NCI-H187 (cell line): ENCODE measurements at regions not wholly inside any gene's neighbourhood (a gene's known extent, or its start where the extent isn't known, plus 50 kb on each side); places are given as distances from the start of the nearest gene placed in this dataset.

Source experiments
- DNase-seq, 2 experiments: peaks; one replicate each; lab custom pipeline; 2025; lab: John Stamatoyannopoulos, UW

GRCh38 chr4:38189445-38189844 lies 229.2 kb downstream of the PTTG2 start:
- no peak for DNase-seq

DNA sequence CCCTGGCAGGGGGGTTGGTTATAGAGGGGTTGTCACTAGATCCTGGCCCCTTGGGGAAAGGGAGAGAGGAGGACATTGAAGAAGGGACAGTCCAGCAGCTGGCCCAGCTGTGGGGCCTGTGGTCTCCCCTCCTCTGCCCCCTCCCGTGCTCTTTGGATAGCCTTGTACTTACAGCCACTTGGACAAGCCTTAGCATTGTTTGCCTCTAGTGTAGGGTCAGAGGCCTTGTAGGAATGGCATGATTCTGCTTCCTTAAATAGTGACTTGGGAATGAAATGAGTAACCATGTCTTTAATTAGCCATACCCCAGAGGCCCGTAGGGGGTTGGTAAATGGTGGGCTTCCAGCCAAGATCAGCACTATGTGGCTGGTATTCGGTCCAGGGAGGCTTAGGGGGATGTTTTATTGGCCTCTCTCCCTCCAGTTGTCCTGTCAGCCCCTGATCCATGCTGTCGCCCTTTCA lies 230.6 kb downstream of the PTTG2 start:
- no peak for DNase-seq

DNA sequence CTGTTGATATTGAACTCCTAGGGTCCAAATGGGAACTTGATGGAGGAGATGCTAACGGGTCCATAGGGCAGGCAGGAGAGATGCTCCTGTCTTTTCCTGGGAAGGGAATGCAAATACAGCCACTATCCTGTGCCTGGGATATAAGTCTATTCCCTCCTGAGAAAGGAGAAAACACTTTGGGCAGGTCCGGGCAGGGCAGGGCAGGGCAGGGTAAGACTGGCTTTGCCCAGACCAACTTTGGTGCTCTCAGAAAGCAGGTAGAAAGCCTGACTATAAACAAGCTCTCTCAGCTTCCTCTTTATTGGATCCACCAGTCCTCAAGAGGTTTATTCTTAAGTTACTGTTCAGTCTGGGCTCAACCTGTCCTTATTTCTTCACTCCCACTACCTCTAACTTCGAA lies 232.3 kb downstream of the PTTG2 start:
- DNase-seq: no peak

DNA sequence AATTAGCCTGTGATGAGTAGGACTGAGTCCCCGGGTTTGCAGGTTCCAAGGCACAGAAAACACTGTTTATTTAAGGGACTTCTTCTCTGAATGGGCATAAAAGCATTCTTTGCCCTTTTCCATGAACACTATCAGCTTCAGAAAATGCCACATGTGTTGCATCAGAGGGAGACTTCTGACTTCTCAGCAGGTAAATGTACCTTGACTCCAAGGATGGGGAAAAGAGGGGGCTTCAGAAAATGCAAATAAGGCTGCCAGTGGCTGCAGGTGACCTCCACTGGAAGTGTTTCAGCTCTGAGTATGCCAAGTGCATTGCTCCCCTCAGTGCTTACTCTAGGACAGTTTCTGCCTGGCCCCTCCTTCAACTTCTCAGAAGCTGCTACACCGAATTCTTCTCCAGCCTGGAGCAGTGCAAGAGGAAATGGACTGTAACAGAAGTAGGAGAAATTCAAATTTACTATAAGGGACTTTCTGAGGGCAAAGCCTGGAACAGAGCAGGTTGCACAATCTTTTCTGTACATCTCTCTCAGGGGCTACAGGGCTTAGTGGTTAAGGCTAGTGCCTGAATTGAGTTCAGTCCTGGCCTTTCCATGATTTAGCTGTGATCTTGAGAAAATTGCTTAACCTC lies 233.2 kb downstream of the PTTG2 start:
- no peak for DNase-seq

DNA sequence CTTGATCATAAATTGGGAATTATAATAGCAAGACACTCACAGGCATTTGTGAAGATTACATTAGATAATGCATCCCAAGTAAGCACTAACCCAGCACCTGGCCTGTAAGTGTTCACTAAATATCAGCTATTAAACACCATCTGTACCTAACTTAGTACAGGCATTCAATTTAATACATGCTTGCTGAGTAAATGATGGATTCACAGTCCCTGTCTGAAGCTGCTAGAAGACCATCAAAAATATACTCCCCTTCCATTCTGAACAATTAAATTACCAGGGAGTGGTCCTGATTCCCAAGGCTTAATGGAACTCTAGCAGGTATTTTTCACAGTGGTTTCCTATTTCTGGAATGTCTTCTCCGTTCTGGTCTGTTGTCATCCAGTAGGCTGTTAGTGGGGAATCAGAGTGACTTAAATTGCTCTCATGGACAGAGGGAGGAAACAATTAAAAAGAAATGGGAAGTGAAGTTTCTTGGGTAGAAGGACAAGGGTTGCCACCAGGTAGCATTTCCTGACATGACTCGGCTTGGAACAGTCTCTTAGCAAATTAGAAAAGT lies 233.9 kb downstream of the PTTG2 start:
- DNase-seq: no peak

- no peak for DNase-seq
Observed at GRCh38 chr4:38195486-38195885, 235.3 kb downstream of the PTTG2 start.

- DNase-seq: no peak
Observed at GRCh38 chr4:38195911-38196310, 235.7 kb downstream of the PTTG2 start.

- no peak for DNase-seq
Observed at GRCh38 chr4:38202242-38202641, 242.0 kb downstream of the PTTG2 start.

DNA sequence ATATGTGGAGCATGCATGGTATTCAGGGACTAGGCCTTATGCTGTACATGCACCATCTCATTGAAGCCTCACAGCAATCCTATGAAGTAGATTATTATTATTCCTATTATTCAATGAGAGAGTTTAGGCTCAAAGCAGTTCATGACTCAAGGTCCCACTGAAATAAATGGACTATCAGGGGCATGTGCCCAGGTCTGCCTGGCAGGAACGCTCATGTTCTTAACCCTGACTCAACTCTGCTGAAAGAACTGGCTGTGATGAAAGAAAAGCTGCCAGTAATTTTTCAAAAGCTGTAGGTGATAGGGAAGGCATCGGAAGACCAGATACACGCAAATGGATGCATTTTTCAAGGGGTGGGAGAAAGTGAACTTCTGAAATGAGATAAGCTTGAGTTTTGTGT lies 243.4 kb downstream of the PTTG2 start:
- DNase-seq: no peak

DNA sequence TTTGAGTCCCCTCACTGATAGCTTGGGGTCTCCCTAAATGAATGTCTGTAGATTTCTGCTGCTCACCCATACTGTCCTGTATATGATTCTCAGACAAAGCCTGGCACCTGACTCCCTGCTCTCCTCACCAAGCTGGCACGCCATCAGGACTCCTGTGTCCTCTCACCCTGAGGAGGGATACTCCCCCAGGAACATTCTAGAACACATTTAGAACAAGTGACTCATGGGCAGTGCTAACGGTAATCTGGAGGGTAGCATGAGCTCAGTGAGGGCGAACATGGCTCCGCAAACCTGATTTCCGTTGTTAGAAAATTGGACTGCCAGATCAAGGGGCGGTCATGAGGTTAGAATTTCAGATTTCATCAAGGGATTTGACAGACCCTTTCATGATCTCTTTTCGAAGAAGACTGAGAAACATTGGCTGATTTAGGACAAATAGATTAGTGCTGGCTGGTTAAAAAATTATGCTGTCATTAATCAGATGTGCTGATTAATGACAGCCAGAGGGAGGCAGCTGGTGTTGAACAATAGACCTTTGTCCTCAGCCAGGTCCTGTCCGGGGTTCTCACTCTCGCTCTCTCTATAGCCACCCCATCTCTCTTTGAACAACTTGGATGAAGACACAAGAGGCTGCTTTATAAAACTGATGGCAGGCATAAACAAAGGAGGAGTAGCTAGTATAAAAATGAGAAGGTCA lies 244.3 kb downstream of the PTTG2 start:
- no peak for DNase-seq

DNA sequence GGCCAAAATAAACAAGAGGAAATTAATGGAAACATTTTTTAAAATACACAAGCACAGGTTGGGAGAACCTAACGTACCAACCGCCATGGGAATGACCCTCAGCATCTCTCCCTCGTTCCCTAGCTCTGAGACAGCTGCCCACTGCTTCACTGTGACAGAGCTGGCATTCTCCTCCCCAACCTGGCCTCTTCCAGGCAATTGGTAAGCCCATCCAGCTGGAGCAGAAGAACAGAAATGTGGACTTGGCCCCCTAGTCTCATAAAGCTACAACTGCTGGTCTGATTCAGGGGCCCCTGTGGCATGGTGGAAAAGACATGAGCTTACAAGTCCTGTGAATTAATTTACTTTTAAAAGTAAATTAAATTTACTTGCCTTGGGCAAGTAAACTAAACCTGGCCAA lies 245.1 kb downstream of the PTTG2 start:
- no peak for DNase-seq

- no peak for DNase-seq
Observed at GRCh38 chr4:38207110-38207457, 246.9 kb downstream of the PTTG2 start.

DNA sequence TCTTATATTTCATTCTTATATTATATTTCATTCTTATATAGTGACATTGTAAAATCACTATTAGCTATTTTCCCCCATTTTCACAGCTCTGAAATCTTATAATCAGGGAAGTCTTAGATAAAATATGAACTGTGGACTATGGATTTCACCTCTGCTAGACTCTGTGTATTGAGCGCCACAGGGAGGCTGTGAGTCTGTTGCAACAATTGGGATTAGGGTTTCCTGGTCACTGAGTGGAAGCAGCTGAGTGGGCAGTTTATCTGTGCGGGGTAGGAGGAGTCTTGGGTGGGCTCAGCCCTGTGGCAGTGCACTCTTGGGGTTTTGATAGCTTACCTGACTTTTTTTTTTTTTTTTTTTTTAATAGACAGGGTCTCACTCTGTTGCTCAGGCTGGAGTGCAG lies 249.5 kb downstream of the PTTG2 start:
- no peak for DNase-seq

GRCh38 chr4:38210396-38211114 lies 250.4 kb downstream of the PTTG2 start:
- no peak for DNase-seq

GRCh38 chr4:38211885-38212284 lies 251.7 kb downstream of the PTTG2 start:
- DNase-seq: no peak

DNA sequence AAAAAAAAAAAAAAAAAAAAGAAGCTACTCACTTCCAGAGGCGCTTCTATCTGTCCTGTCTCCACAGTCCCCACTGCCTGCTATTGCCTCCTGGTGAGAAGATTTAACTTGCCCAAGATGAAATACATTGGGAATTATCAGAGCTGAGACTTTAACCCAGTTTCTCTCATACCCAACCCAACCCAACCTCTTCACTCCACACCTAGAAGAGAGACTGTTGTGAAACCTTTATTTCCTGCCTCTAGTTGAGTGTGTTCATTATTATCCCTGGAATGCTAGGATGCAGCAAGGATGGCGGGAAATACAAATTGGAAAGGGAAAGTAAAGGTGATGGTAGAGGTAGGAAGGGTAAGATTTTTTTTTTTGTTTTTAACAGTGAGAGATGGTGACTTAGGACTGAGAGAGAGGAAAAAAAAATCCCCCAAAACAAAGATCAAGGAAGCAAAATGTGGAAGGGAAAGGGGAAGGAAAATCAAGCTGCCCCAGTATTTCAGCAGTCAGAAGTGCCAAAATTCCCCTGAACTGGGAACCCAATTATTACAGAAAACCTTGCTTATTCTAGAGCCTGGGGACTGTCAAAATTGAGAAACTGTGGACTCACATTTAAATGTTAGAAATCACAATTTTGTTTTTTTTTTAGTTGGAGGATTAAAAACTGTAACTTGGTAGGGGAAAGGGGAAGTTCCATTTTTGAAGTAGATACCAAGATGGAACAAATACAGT lies 253.0 kb downstream of the PTTG2 start:
- DNase-seq: no peak

DNA sequence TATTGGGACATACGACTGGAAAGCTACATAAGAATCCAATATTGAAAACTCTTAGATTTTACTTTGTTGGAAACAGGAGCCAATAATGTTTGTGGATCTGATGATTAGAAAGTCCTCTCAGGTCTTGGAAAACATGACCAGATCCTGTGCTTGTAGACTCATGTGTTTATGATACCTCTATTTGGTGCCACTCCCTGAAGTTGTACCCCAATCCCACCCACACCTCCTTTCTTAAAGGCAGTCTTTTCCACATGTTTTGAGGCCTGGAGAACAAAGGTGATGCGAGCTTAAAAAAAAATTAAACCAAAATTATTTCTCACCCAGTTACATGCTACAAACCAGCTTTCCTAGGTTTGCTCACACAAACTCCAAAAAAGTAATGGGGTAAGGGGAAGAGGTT lies 262.7 kb downstream of the PTTG2 start:
- no peak for DNase-seq

DNA sequence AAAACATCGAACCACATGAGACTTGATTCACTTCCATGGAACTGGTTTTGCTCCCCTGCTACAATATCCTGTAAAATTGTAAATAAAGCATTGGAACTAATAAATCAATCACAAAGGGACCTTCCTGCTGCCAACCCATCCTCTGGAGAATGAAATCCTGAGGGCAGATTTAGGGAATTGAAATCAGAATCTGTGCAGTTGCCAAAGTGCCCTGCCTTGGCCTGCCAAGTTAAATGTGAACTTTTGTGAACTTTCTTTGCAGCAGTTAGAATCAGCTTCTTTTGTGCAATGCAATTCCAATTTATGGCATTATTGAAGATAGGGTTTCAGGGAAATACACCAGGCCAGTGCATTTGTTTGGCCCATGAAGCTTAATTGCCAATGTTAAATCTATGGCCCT lies 263.1 kb downstream of the PTTG2 start:
- no peak for DNase-seq

GRCh38 chr4:38223782-38224236 lies 263.6 kb downstream of the PTTG2 start:
- no peak for DNase-seq

DNA sequence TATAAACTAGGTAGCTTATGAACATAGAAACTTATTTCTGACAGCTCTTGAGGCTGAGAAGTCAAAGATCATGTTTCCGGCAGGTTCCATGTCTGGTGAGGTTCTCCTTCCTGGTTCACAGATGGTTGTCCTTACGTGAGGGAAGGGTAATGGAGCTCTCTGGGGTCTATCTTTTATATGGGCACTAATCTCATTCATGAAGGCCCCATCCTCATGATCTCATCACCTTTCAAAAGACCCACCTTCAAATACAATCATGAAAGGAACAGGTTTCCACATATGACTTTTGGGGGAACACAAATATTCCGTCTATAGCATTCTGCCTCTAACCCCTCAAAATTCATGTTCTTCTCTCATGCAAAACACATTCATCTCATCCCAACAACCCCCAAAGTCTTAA lies 264.7 kb downstream of the PTTG2 start:
- DNase-seq: no peak

DNA sequence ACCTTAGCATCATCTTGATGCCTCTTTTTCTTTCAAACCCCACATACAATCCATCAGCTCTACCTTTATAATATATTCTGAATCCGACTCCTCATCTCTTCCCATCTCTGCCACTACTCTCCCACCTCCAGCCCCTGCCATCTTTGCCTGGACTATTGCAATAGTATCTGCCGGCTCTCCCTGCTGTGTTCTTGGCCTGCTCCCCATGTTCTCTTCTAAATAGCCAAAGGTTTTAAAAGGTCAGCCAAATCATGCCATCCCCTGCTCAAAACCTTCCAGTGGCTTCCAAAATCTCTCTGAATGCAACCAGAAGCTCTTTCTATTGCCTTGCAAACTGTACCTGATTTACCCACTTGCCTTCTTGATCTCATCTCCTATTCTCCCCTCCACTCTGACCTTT lies 266.0 kb downstream of the PTTG2 start:
- DNase-seq: no peak

DNA sequence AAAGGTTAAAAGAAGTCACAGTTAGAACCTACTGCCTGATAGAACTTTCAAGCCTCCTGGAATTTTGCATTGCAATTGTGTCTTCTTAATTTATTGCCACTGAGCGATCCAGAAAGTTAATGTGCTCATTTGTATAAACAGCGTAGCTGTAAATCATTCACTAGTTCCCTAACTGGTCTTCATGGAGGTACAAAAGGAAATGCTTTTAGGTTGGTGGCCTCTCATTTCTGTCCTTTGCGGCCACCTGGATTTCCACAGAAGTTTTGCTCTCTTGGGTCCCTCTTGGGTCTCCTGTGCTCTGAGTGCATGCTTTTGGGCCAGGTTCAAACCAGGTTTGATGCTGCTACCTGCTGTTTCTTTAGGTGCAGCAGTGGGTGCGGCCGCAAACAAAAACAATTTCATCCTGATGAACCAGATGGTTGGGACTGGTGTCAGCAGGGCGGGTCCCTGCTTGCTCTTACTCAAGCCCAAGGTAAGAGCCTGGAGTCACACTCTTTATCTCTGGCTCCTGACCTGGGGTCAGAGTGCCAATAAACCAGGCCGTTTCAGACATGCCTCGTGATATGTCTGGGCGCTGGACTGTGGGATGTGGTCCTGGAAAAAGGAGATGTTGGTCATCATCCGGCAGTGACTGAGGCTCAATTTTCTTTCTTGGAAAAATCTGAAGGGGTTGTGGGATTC lies 270.1 kb downstream of the PTTG2 start:
- no peak for DNase-seq
